ENCODE measurements at regions not wholly inside any gene's neighbourhood (a gene's known extent, or its start where the extent isn't known, plus 50 kb on each side); places are given as distances from the start of the nearest gene placed in this dataset.

DNA sequence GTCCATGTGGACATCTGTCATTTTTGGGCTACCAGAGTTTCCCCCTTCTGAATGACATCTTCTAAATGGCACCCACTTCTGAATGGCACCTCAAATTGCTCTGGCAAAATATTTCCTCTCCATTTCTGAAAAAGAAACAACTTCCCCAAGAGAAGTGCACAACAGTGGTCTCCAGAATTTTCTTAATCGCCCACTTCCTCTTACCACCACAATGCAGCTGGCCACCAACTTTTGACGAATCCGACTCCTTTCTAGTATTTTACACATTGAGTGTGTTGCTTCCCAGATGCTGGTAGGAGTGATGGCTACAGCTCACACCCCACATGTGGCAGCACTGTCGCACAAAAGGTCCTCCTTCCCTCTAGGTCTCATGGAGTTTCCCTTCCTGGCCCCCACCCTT lies 216.1 kb downstream of the FOXA2 start:
- DNase-seq (ENCODE audit: low spot score in 2 of 2) = no peak
- no peak overlapping the region for H3K4me3 ChIP-seq

GRCh38 chr20:22366631-22367030 lies 217.7 kb downstream of the FOXA2 start:
- Histone ChIP-seq H3K27me3 (peaks cover 0 to 8% of the 10 kb centered on the region in 2 donors), H3K36me3 (no peaks in the 10 kb centered on the region), H3K9me3 (no peaks in the 10 kb centered on the region), H3K4me3 (no peak overlapping the region), H3K4me1 (no peaks in the 10 kb centered on the region), H3K27ac (no peak overlapping the region)
- intact Hi-C loops (cut with DNase I; ENCODE audit: low total_unique reads) = no loop called here
- TF ChIP-seq POLR2A (IDR thresholded peaks at IDR 0.05) (no peak), CTCF (IDR thresholded peaks at IDR 0.05) (no peak), POLR2AphosphoS5 (IDR thresholded peaks at IDR 0.05) (no peak)
- DNase-seq (ENCODE audit: low spot score in 2 of 2) = no peak

More for the DNA sequence above, 216.1 kb downstream of the FOXA2 start:
- intact Hi-C loops (cut with DNase I; ENCODE audit: low total_unique reads) = no loop called here
- Histone ChIP-seq H3K27me3 (peaks cover 0 to 11% of the 10 kb centered on the region in 2 donors), H3K4me1 (no peaks in the 10 kb centered on the region), H3K27ac (no peak overlapping the region), H3K9me3 (no peaks in the 10 kb centered on the region), H3K36me3 (no peaks in the 10 kb centered on the region)
- TF ChIP-seq POLR2AphosphoS5 (IDR thresholded peaks at IDR 0.05) (no peak), CTCF (IDR thresholded peaks at IDR 0.05) (no peak), POLR2A (IDR thresholded peaks at IDR 0.05) (no peak)

DNA sequence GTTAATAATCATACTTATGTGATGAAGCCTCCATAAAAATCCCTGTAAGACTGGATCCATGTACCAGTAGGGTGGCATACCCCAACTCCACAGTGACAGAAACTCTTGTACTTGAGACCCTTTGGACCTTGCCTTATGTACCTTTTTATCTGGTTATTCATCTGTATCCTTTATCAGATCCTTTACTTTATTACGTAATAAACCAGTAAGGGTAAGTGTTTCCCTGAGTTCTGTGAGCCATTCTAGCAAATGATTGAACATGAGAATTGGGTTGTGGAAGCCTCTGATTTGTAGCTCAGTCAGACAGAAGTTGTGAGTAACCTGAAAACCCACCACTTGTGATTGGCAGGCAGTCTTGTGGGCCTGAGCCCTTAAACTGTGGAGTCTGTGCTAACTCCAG lies 229.7 kb downstream of the FOXA2 start:
- H3K27ac ChIP-seq = no peak overlapping the region
- no peaks in the 10 kb centered on the region for H3K9me3 ChIP-seq
- TF ChIP-seq CTCF (IDR thresholded peaks at IDR 0.05) (no peak), POLR2AphosphoS5 (IDR thresholded peaks at IDR 0.05) (no peak), POLR2A (IDR thresholded peaks at IDR 0.05) (no peak)
- H3K4me1 ChIP-seq = no peaks in the 10 kb centered on the region
- no peak overlapping the region for H3K4me3 ChIP-seq
- peaks cover 0 to 6% of the 10 kb centered on the region in 2 donors for H3K27me3 ChIP-seq
- intact Hi-C loops (cut with DNase I; ENCODE audit: low total_unique reads) = no loop called here
- H3K36me3 ChIP-seq = no peaks in the 10 kb centered on the region
- DNase-seq (ENCODE audit: low spot score in 2 of 2) = no peak

DNA sequence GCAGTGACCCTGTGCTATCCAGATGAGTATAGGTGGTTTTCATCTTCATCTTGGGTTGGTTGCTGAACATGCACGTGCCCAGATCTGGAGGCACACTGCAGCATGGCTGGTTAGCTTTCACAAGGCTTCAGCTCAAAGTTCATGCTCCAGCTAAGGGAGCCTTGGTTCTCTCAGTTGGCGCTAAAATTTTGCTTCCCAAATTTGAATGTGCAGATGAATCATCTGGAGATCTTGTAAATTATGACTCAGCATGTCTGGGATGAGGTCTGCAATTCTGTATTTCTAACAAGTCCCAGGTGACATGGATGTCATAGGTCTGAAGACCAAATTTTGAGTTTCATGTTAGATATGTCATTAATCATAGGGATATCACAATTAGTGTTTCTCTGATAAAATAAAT lies 230.8 kb downstream of the FOXA2 start:
- Histone ChIP-seq H3K4me3 (no peak overlapping the region), H3K4me1 (no peaks in the 10 kb centered on the region), H3K36me3 (no peaks in the 10 kb centered on the region), H3K9me3 (no peaks in the 10 kb centered on the region), H3K27me3 (peaks cover 0 to 6% of the 10 kb centered on the region in 2 donors), H3K27ac (no peak overlapping the region)
- no peak for DNase-seq (ENCODE audit: low spot score in 2 of 2)
- TF ChIP-seq POLR2AphosphoS5 (IDR thresholded peaks at IDR 0.05) (no peak), POLR2A (IDR thresholded peaks at IDR 0.05) (no peak), CTCF (IDR thresholded peaks at IDR 0.05) (no peak)
- intact Hi-C loops (cut with DNase I; ENCODE audit: low total_unique reads) = no loop called here

- TF ChIP-seq CTCF (IDR thresholded peaks at IDR 0.05) (no peak), POLR2A (IDR thresholded peaks at IDR 0.05) (no peak), POLR2AphosphoS5 (IDR thresholded peaks at IDR 0.05) (no peak)
- Histone ChIP-seq H3K4me1 (no peaks in the 10 kb centered on the region), H3K27ac (no peak overlapping the region), H3K27me3 (peaks cover 0 to 17% of the 10 kb centered on the region in 2 donors), H3K36me3 (no peaks in the 10 kb centered on the region), H3K9me3 (no peaks in the 10 kb centered on the region), H3K4me3 (no peak overlapping the region)
- no peak for DNase-seq (ENCODE audit: low spot score in 2 of 2)
- intact Hi-C loops (cut with DNase I; ENCODE audit: low total_unique reads) = no loop called here
These were observed 232.4 kb downstream of the FOXA2 start for GRCh38 chr20:22352019-22352418.

Data from breast epithelium (tissue), 4 donors.